A673 (cell line): ENCODE measurements at regions not wholly inside any gene's neighbourhood (a gene's known extent, or its start where the extent isn't known, plus 50 kb on each side); places are given as distances from the start of the nearest gene placed in this dataset.

Experiments used
- BruUV-seq: library from RNA; stranded (reverse); fragments of 400-500 nt; replicated peaks from 2 replicates; lab custom pipeline; 2021; lab: Mats Ljungman, UMichigan
- CTCF ChIA-PET: fragments of 300-600 bp; sonication (Branson Sonifier 250); formaldehyde crosslinking; loops from one replicate; lab custom pipeline; 2022; ENCODE audit warnings: antibody characterized with exemption; lab: Charles Lee
- POLR2A ChIA-PET: fragments of 300-600 bp; sonication (Branson Sonifier 250); formaldehyde crosslinking; loops from one replicate; lab custom pipeline; 2022; ENCODE audit warnings: antibody characterized with exemption; ENCODE audit not compliant: low non-redundant PET; lab: Charles Lee
- DNase-seq: peaks from one replicate; pipeline ENCODE4 v3.0.0-alpha.2; 2015; ENCODE audit warnings: low spot score
- H3K27ac ChIP-seq: fragments of 200-600 bp; sonication (generic); 2 replicates; pipeline ENCODE4 v1.5.1; 2016; ENCODE audit warnings: mixed run types, low read depth, mild to moderate bottlenecking, mixed read lengths, antibody characterized with exemption, low read length; ENCODE audit not compliant: poor library complexity, severe bottlenecking
- H3K27me3 ChIP-seq: fragments of 200-600 bp; sonication (generic); replicated peaks from 2 replicates; pipeline ENCODE4 v1.6.1; 2017; ENCODE audit warnings: mixed run types, low read depth, mild to moderate bottlenecking, mixed read lengths, antibody characterized with exemption, low read length; ENCODE audit not compliant: insufficient read depth, poor library complexity
- H3K36me3 ChIP-seq: fragments of 200-600 bp; sonication (generic); 2 replicates; pipeline ENCODE4 v1.6.1; 2016; ENCODE audit warnings: mixed run types, mild to moderate bottlenecking, mixed read lengths, antibody characterized with exemption, low read length; ENCODE audit not compliant: insufficient read depth, poor library complexity, severe bottlenecking
- H3K4me1 ChIP-seq: fragments of 200-600 bp; sonication (generic); 2 replicates; pipeline ENCODE4 v1.6.1; 2017; ENCODE audit warnings: mixed run types, mild to moderate bottlenecking, mixed read lengths, antibody characterized with exemption, low read length; ENCODE audit not compliant: insufficient read depth, poor library complexity, severe bottlenecking
- H3K4me3 ChIP-seq: fragments of 200-600 bp; sonication (generic); 2 replicates; pipeline ENCODE4 v1.5.1; 2016; ENCODE audit warnings: low read depth, mixed run types, mild to moderate bottlenecking, mixed read lengths, low read length; ENCODE audit not compliant: poor library complexity, severe bottlenecking
- H3K9me3 ChIP-seq: fragments of 200-600 bp; sonication (generic); 2 replicates; pipeline ENCODE4 v1.6.1; 2016; ENCODE audit warnings: mixed run types, low read depth, mild to moderate bottlenecking, mixed read lengths, antibody characterized with exemption, low read length; ENCODE audit not compliant: poor library complexity, severe bottlenecking
- EZH2 ChIP-seq: fragments of 200-600 bp; sonication (generic); IDR thresholded peaks from 2 replicates; pipeline ENCODE4 v1.6.1; 2017; ENCODE audit warnings: borderline replicate concordance, low read depth, mild to moderate bottlenecking, mixed read lengths, antibody characterized with exemption, low read length; ENCODE audit not compliant: poor library complexity, severe bottlenecking
- intact Hi-C: fragments of 100-400 bp; cut with micrococcal nuclease; formaldehyde crosslinking; loops from one replicate; pipeline ENCODE4 v1.10.0; 2022; ENCODE audit not compliant: unreplicated experiment
- TF ChIP-seq, protein P1 (sequence below): fragments of 300-800, 200-600 bp; sonication (generic); conservative IDR thresholded peaks from 2 replicates; pipeline ENCODE4 v1.5.1; 2017; ENCODE audit warnings: low read depth, mild to moderate bottlenecking, antibody characterized with exemption, low read length, moderate library complexity, mixed read lengths

DNA sequence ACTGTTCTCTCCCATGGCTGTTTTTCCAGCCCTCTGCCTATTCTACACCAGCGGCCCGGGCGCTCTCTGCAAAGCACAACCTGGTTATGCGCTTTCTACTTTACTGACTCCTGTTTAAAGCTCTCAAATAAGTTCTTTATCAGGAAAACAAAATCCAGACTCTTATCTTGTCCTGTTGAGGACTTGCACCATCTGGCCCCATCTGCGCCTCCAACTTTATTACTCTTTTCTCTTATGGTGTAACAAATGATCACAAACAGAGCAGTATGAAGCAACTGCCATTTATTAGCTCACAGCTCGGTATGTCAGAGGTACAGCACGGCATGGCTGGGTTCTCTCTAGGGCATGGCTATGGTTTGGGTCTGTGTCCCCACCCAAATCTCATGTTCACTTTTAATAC lies 236.5 kb upstream of the NT5C1B start:
- no peak for DNase-seq
- ChIA-PET POLR2A (no interaction called here), CTCF (no interaction called here)
- H3K9me3 ChIP-seq: no peaks in the 10 kb centered on the region
- H3K36me3 ChIP-seq: no peaks in the 10 kb centered on the region
- H3K4me3 ChIP-seq: no peak overlapping the region
- BruUV-seq: no TSS peak
- intact Hi-C loops: no loop called here
- TF ChIP-seq EZH2: no peak
- peaks cover 5% of the 10 kb centered on the region for H3K4me1 ChIP-seq
- no peak overlapping the region for H3K27ac ChIP-seq
- H3K27me3 ChIP-seq: no peaks in the 10 kb centered on the region

- CTCF ChIA-PET: no interaction called here
- no peaks in the 10 kb centered on the region for H3K27me3 ChIP-seq
- H3K36me3 ChIP-seq: no peaks in the 10 kb centered on the region
- no peak overlapping the region for H3K27ac ChIP-seq
- H3K4me1 ChIP-seq: peaks cover 5% of the 10 kb centered on the region
- BruUV-seq: no TSS peak
- TF ChIP-seq, protein P1, sequence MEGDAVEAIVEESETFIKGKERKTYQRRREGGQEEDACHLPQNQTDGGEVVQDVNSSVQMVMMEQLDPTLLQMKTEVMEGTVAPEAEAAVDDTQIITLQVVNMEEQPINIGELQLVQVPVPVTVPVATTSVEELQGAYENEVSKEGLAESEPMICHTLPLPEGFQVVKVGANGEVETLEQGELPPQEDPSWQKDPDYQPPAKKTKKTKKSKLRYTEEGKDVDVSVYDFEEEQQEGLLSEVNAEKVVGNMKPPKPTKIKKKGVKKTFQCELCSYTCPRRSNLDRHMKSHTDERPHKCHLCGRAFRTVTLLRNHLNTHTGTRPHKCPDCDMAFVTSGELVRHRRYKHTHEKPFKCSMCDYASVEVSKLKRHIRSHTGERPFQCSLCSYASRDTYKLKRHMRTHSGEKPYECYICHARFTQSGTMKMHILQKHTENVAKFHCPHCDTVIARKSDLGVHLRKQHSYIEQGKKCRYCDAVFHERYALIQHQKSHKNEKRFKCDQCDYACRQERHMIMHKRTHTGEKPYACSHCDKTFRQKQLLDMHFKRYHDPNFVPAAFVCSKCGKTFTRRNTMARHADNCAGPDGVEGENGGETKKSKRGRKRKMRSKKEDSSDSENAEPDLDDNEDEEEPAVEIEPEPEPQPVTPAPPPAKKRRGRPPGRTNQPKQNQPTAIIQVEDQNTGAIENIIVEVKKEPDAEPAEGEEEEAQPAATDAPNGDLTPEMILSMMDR: no peak
- no peak for TF ChIP-seq EZH2
- no peak overlapping the region for H3K4me3 ChIP-seq
- no peaks in the 10 kb centered on the region for H3K9me3 ChIP-seq
- intact Hi-C loops: no loop called here
- no peak for DNase-seq
- POLR2A ChIA-PET: no interaction called here
These were observed 235.5 kb upstream of the NT5C1B start for GRCh38 chr2:18824915-18825314.

DNA sequence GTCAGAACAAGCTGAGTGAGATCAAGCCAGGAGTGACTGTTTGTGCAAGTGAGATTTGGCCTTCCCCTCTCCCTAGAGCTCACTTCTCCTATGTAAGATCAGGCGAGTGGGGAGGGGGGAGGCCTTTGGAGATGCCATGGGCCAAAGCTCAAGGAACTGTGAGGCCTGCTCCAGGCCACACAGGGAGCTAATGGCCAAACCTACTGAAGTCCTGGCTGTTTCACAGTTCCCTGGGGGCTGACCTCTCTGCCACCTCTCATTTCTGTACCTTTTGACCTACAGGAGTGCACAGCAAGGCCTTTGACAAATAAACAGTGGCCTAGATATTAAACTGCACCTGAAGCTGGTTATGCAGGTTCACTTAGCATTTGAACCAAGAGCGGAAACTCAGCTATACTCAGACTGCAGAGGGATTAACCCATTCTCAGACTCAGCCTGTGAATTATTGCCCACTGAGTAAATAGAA lies 235.0 kb upstream of the NT5C1B start:
- ChIA-PET CTCF (no interaction called here), POLR2A (no interaction called here)
- Histone ChIP-seq H3K4me3 (no peak overlapping the region), H3K27ac (no peak overlapping the region), H3K9me3 (no peaks in the 10 kb centered on the region), H3K4me1 (peaks cover 1% of the 10 kb centered on the region), H3K36me3 (no peaks in the 10 kb centered on the region), H3K27me3 (no peaks in the 10 kb centered on the region)
- intact Hi-C loops: no loop called here
- no peak for DNase-seq
- BruUV-seq: no TSS peak
- TF ChIP-seq, protein P1: no peak
- TF ChIP-seq EZH2: no peak

GRCh38 chr2:18821431-18821830 lies 232.1 kb upstream of the NT5C1B start:
- no TSS peak for BruUV-seq
- no peak for DNase-seq
- ChIA-PET CTCF (no interaction called here), POLR2A (no interaction called here)
- H3K4me3 ChIP-seq: no peak overlapping the region
- no peak overlapping the region for H3K27ac ChIP-seq
- H3K36me3 ChIP-seq: no peaks in the 10 kb centered on the region
- no peaks in the 10 kb centered on the region for H3K9me3 ChIP-seq
- no peaks in the 10 kb centered on the region for H3K27me3 ChIP-seq
- no peaks in the 10 kb centered on the region for H3K4me1 ChIP-seq
- no peak for TF ChIP-seq EZH2
- TF ChIP-seq, protein P1: no peak
- intact Hi-C loops: no loop called here
